WTC11 (cell line): ENCODE measurements at regions not wholly inside any gene's neighbourhood (a gene's known extent, or its start where the extent isn't known, plus 50 kb on each side); places are given as distances from the start of the nearest gene placed in this dataset.

Experiments
- CREB1 ChIP-seq: sonication (generic); formaldehyde crosslinking; IDR thresholded peaks from 2 replicates; pipeline ENCODE4 v1.8.0; 2023; ENCODE audit warnings: mild to moderate bottlenecking, missing genetic modification reagents
- ETV6 ChIP-seq: sonication (generic); formaldehyde crosslinking; IDR thresholded peaks from 2 replicates; pipeline ENCODE4 v1.8.1; 2022; ENCODE audit warnings: mild to moderate bottlenecking, missing genetic modification reagents
- FOXP1 ChIP-seq: sonication (generic); formaldehyde crosslinking; IDR thresholded peaks from 2 replicates; pipeline ENCODE4 v1.8.0; 2022; ENCODE audit warnings: missing genetic modification reagents, mild to moderate bottlenecking, moderate library complexity, borderline replicate concordance
- JUN ChIP-seq: sonication (generic); formaldehyde crosslinking; IDR thresholded peaks from 2 replicates; pipeline ENCODE4 v1.8.0; 2023; ENCODE audit warnings: mild to moderate bottlenecking, missing genetic modification reagents
- NFYB ChIP-seq: sonication (generic); formaldehyde crosslinking; conservative IDR thresholded peaks from 2 replicates; pipeline ENCODE4 v1.8.0; 2022; ENCODE audit warnings: low read depth, missing genetic modification reagents
- NR2C2 ChIP-seq: sonication (generic); formaldehyde crosslinking; IDR thresholded peaks from 2 replicates; pipeline ENCODE4 v1.8.0; 2022; ENCODE audit warnings: mild to moderate bottlenecking, missing genetic modification reagents
- TEAD4 ChIP-seq: sonication (generic); formaldehyde crosslinking; IDR thresholded peaks from 2 replicates; pipeline ENCODE4 v1.8.0; 2022; ENCODE audit warnings: mild to moderate bottlenecking, missing genetic modification reagents
- ZNF416 ChIP-seq: fragments of 250-450 bp; sonication (Bioruptor Pico); IDR thresholded peaks from 2 replicates; pipeline ENCODE4 v1.9.0; 2021; ENCODE audit warnings: mild to moderate bottlenecking, inconsistent platforms
- ZNF671 ChIP-seq: fragments of 250-450 bp; sonication (Bioruptor Pico); IDR thresholded peaks from 2 replicates; pipeline ENCODE4 v1.8.0; 2021; ENCODE audit warnings: mild to moderate bottlenecking
- TF ChIP-seq, protein P1 (sequence below): fragments of 200-600 bp; IDR thresholded peaks from 2 replicates; pipeline ENCODE4 v1.8.0; 2022; ENCODE audit warnings: antibody characterized with exemption
- TF ChIP-seq, protein P2 (sequence below): sonication (generic); formaldehyde crosslinking; IDR thresholded peaks from 2 replicates; pipeline ENCODE4 v1.8.1; 2022; ENCODE audit warnings: low read depth, missing genetic modification reagents, borderline replicate concordance
- TF ChIP-seq, protein P3 (sequence below): sonication (generic); formaldehyde crosslinking; IDR thresholded peaks from 2 replicates; pipeline ENCODE4 v1.8.0; 2022; ENCODE audit warnings: mild to moderate bottlenecking, missing genetic modification reagents
- TF ChIP-seq, protein P4 (sequence below): sonication (generic); formaldehyde crosslinking; IDR thresholded peaks from 2 replicates; pipeline ENCODE4 v1.8.0; 2023; ENCODE audit warnings: mild to moderate bottlenecking, missing genetic modification reagents

DNA sequence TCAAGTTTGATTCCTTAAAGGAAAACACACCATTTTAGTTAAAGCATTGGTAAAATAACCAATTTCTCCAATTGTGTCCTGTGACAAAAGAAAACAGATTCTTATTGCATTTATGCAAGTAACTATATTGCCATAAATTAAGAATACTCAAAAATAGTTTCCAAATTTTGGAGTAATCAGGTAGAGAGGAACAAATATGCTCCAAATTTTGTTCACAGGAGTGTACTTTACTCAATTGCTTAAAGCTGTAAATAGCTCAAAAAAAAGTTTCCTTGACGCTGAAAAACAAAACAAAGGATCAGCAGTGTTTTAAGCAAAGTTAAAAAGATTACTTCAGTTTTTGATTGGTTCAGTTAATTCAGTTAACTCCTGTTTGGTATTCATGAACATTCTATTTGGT, 52.2 kb upstream of the INHBA start:
- TF ChIP-seq, protein P1, sequence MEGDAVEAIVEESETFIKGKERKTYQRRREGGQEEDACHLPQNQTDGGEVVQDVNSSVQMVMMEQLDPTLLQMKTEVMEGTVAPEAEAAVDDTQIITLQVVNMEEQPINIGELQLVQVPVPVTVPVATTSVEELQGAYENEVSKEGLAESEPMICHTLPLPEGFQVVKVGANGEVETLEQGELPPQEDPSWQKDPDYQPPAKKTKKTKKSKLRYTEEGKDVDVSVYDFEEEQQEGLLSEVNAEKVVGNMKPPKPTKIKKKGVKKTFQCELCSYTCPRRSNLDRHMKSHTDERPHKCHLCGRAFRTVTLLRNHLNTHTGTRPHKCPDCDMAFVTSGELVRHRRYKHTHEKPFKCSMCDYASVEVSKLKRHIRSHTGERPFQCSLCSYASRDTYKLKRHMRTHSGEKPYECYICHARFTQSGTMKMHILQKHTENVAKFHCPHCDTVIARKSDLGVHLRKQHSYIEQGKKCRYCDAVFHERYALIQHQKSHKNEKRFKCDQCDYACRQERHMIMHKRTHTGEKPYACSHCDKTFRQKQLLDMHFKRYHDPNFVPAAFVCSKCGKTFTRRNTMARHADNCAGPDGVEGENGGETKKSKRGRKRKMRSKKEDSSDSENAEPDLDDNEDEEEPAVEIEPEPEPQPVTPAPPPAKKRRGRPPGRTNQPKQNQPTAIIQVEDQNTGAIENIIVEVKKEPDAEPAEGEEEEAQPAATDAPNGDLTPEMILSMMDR = no peak
- TF ChIP-seq, protein P2, sequence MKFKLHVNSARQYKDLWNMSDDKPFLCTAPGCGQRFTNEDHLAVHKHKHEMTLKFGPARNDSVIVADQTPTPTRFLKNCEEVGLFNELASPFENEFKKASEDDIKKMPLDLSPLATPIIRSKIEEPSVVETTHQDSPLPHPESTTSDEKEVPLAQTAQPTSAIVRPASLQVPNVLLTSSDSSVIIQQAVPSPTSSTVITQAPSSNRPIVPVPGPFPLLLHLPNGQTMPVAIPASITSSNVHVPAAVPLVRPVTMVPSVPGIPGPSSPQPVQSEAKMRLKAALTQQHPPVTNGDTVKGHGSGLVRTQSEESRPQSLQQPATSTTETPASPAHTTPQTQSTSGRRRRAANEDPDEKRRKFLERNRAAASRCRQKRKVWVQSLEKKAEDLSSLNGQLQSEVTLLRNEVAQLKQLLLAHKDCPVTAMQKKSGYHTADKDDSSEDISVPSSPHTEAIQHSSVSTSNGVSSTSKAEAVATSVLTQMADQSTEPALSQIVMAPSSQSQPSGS (CRISPR knock-in tag) = no peak
- TF ChIP-seq NFYB (CRISPR knock-in tag) (no peak), FOXP1 (CRISPR knock-in tag) (no peak), ZNF416 (CRISPR knock-in tag) (no peak), TEAD4 (CRISPR knock-in tag) (no peak), ETV6 (CRISPR knock-in tag) (no peak), ZNF671 (no peak), JUN (no peak), NR2C2 (CRISPR knock-in tag) (no peak), CREB1 (no peak)
- TF ChIP-seq, protein P3, sequence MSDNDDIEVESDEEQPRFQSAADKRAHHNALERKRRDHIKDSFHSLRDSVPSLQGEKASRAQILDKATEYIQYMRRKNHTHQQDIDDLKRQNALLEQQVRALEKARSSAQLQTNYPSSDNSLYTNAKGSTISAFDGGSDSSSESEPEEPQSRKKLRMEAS (CRISPR knock-in tag) = no peak
- TF ChIP-seq, protein P4, sequence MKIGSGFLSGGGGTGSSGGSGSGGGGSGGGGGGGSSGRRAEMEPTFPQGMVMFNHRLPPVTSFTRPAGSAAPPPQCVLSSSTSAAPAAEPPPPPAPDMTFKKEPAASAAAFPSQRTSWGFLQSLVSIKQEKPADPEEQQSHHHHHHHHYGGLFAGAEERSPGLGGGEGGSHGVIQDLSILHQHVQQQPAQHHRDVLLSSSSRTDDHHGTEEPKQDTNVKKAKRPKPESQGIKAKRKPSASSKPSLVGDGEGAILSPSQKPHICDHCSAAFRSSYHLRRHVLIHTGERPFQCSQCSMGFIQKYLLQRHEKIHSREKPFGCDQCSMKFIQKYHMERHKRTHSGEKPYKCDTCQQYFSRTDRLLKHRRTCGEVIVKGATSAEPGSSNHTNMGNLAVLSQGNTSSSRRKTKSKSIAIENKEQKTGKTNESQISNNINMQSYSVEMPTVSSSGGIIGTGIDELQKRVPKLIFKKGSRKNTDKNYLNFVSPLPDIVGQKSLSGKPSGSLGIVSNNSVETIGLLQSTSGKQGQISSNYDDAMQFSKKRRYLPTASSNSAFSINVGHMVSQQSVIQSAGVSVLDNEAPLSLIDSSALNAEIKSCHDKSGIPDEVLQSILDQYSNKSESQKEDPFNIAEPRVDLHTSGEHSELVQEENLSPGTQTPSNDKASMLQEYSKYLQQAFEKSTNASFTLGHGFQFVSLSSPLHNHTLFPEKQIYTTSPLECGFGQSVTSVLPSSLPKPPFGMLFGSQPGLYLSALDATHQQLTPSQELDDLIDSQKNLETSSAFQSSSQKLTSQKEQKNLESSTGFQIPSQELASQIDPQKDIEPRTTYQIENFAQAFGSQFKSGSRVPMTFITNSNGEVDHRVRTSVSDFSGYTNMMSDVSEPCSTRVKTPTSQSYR (CRISPR knock-in tag) = no peak
